ENCODE measurements at regions not wholly inside any gene's neighbourhood (a gene's known extent, or its start where the extent isn't known, plus 50 kb on each side); places are given as distances from the start of the nearest gene placed in this dataset.

DNA sequence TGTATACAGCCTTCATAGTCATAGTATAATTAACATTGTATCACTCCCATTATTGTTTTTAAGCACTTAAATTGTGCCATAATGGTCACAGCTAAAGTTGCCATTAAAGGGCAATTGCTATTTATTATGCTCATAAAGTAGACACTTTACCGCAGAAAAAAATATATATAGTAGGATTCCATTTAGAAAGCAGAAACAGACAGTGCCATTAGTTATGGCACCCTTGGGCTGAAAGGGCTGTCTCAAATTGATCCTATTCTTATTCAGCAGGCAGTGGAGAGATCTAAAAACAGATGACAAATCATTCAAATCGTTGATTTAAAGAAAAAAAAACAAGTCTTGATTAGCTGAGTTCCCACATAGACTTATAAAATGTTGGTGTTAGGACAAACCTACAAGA, 514.2 kb upstream of the ROBO2 start (continued):
- no peak for TF ChIP-seq PBX3 (CRISPR knock-in tag; IDR thresholded peaks at IDR 0.05)

DNA sequence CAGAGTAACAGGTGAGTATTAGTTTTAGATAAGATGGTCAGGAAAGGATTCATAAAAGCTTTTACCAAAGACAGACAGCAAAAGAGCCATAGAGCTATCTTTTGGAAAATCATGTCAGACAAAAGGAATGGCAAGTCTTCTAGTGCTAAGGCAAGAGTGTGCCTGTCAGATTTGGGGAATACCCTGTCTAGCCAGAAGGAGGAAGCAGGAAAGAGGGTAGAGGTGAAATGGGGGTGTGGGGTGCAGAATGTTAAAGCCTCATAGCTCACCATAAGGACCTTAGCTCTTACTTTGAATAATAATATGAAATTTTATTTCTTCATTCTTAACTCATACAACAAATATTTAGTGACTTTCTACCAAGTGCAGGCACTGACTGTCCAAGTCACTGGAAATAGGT, 512.1 kb upstream of the ROBO2 start:
- Histone ChIP-seq H3K4me3 (ENCODE audit: low read depth, low read length) (no peak overlapping the region), H3K36me3 (ENCODE audit: control insufficient read depth in 2 of 2, insufficient read depth in 1 of 2, low read length in 2 of 2) (no peaks in the 10 kb centered on the region), H3K27ac (ENCODE audit: extremely low read depth, low read depth, low read length) (no peak overlapping the region), H3K9me3 (ENCODE audit: control insufficient read depth, insufficient read depth, low read depth, low read length) (no peaks in the 10 kb centered on the region), H3K4me1 (ENCODE audit: control insufficient read depth, insufficient read depth, low read length) (no peaks in the 10 kb centered on the region)
- TF ChIP-seq ZFHX2 (tag by site-specific recombination; conservative IDR thresholded peaks at IDR 0.05) (no peak), ZNF596 (tag by site-specific recombination; IDR thresholded peaks at IDR 0.05) (no peak), ZNF221 (tag by site-specific recombination; IDR thresholded peaks at IDR 0.05; ENCODE audit: borderline replicate concordance) (no peak), ZNF571 (tag by site-specific recombination; IDR thresholded peaks at IDR 0.05) (no peak), INSM2 (tag by site-specific recombination; IDR thresholded peaks at IDR 0.05) (no peak), ZNF202 (tag by site-specific recombination; IDR thresholded peaks at IDR 0.05; ENCODE audit: borderline replicate concordance) (no peak), ZNF174 (tag by site-specific recombination; IDR thresholded peaks at IDR 0.05) (no peak), ZNF416 (tag by site-specific recombination; IDR thresholded peaks at IDR 0.05) (no peak), ZNF501 (tag by site-specific recombination; IDR thresholded peaks at IDR 0.05) (no peak), PATZ1 (tag by site-specific recombination; IDR thresholded peaks at IDR 0.05) (no peak), ZNF548 (tag by site-specific recombination; IDR thresholded peaks at IDR 0.05) (no peak), ZNF777 (tag by site-specific recombination; IDR thresholded peaks at IDR 0.05; ENCODE audit: borderline replicate concordance) (no peak), ZNF660 (tag by site-specific recombination; IDR thresholded peaks at IDR 0.05) (no peak), GFI1B (tag by site-specific recombination; IDR thresholded peaks at IDR 0.05) (no peak), ZNF544 (tag by site-specific recombination; IDR thresholded peaks at IDR 0.05) (no peak)
- ChIA-PET CTCF (interaction anchor here (0.6 kb wide), 1 partner anchor 147 kb away, joined by 3 read pairs; no protein-coding TSS in a partner anchor), POLR2A (no interaction called here)

DNA sequence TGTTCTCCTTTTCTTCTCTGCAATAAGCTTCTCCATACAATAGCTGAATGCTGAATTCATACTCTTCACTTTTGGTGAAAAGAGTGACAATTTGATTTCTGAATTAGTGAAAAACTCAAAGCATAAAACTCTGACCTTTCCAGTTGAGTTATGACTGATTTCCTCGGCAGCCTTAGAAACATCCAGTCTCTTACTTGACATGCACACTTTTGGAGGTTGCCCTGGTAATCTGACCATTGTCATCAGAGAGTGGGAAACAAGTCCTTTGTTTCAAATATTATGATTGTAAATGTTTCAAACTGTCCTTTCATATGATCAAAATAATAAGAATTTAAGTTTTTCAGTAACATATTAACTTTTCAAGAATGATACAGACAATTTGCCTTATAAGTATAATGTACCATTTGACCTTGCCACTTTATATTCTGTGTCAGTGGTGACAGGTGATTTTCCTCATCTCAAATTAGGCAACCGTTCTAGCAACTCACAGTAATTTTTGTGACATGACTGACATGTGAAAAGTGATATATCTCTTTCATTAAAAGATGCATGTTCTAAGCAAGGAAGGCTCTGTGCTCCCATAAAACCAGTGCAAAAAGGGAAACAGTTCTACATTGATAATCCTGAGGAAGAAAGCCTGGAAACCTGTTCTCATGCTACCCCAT, 507.6 kb upstream of the ROBO2 start:
- Histone ChIP-seq H3K36me3 (ENCODE audit: control insufficient read depth in 2 of 2, insufficient read depth in 1 of 2, low read length in 2 of 2) (no peaks in the 10 kb centered on the region), H3K9me3 (ENCODE audit: control insufficient read depth, insufficient read depth, low read depth, low read length) (no peaks in the 10 kb centered on the region), H3K4me3 (ENCODE audit: low read depth, low read length) (no peak overlapping the region), H3K4me1 (ENCODE audit: control insufficient read depth, insufficient read depth, low read length) (no peaks in the 10 kb centered on the region), H3K27ac (ENCODE audit: extremely low read depth, low read depth, low read length) (no peak overlapping the region)
- TF ChIP-seq INSM2 (tag by site-specific recombination; IDR thresholded peaks at IDR 0.05) = no peak
- TF ChIP-seq MYNN (tag by site-specific recombination; IDR thresholded peaks at IDR 0.05; ENCODE audit: borderline replicate concordance) = no peak
- no peak for TF ChIP-seq OSR2 (tag by site-specific recombination; IDR thresholded peaks at IDR 0.05)
- no peak for TF ChIP-seq ZNF175 (tag by site-specific recombination; IDR thresholded peaks at IDR 0.05)
- TF ChIP-seq ZNF416 (tag by site-specific recombination; IDR thresholded peaks at IDR 0.05) = no peak
- no peak for TF ChIP-seq BCL6B (tag by site-specific recombination; IDR thresholded peaks at IDR 0.05)
- no peak for TF ChIP-seq EGR2 (tag by site-specific recombination; IDR thresholded peaks at IDR 0.05; ENCODE audit: low read depth)
- no peak for TF ChIP-seq ZNF670 (tag by site-specific recombination; IDR thresholded peaks at IDR 0.05; ENCODE audit: low read depth)
- no peak for TF ChIP-seq ZNF169 (tag by site-specific recombination; IDR thresholded peaks at IDR 0.05)
- no peak for TF ChIP-seq ZNF510 (tag by site-specific recombination; IDR thresholded peaks at IDR 0.05; ENCODE audit: insufficient replicate concordance)
- ChIA-PET POLR2A (no interaction called here), CTCF (no interaction called here)
